DMS 273 (cell line): ENCODE measurements at regions not wholly inside any gene's neighbourhood (a gene's known extent, or its start where the extent isn't known, plus 50 kb on each side); places are given as distances from the start of the nearest gene placed in this dataset.
"Not testable (repeated sequence)": the region's sequence is repeated elsewhere in the genome, so short reads cannot be mapped to it uniquely, and the experiment has no call there.

ENCODE experiments used
- DNase-seq: peaks from one replicate; lab custom pipeline; 2025; ENCODE audit not compliant: unreplicated experiment; lab: John Stamatoyannopoulos, UW

DNA sequence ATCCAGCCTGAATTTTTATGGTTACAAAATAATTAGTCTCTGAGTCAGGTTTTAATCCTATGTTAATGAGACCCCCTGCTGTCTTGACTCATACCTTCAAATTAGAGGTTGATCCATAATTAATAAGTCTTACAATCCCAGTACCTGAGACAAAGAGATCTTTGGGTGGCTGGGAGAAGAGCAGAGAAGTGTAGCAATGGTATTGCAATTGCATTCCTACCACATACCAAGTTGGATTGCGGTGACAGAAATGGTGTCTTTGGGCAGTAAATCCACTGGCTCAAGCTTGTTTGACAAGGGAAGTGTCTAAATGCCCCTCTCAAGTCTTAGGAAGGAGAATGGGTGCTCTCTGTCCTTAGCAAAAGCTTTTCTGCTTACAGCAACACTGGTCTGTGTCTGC is 150.4 kb downstream of the BTBD3 start:
- DNase-seq: no peak

GRCh38 chr20:12069181-12069580 is 151.5 kb downstream of the BTBD3 start:
- no peak for DNase-seq

- no peak for DNase-seq
Observed at GRCh38 chr20:12072221-12072953, 154.7 kb downstream of the BTBD3 start.

DNA sequence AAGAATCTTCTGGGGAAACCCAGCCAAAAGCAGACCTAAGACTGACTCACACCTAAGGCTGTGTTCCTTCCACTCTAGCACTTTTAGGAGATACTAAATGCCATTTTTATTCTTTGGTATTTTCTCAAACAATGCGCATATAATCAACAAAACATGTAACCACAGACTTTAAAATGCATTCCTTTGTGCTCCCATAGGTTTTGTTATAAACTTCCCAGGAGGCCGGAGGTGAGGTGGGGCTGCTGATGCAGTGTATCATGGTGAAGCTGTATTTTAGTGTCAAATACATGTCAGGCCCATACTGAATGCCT is 155.2 kb downstream of the BTBD3 start:
- no peak for DNase-seq

DNA sequence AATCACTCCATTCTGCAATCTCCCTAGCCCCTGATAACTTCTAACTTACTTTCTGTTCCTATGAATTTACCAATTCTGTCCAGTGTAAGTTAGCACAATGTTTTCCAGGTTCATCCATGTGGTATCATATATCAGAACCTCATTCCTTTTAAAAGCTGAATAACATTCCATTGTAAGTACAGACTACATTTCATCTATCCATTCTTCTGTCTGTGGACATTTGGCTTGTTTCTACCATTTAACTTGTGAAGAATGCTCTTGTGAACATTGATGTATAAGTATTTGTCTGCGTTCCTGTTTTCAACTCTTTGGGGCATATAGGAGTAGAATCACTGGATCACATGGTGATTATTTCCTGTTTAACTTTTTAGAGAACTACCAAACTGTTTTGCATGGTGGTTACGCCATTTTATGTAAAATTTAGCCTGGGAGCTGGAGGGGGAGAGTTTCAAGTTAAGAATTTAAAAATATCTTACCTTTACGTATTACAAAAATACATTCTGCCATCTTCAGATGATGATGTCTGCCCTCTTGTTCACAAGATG is 156.5 kb downstream of the BTBD3 start:
- DNase-seq: no peak

- DNase-seq: no peak
Observed at GRCh38 chr20:12076200-12076599, 158.5 kb downstream of the BTBD3 start.

DNA sequence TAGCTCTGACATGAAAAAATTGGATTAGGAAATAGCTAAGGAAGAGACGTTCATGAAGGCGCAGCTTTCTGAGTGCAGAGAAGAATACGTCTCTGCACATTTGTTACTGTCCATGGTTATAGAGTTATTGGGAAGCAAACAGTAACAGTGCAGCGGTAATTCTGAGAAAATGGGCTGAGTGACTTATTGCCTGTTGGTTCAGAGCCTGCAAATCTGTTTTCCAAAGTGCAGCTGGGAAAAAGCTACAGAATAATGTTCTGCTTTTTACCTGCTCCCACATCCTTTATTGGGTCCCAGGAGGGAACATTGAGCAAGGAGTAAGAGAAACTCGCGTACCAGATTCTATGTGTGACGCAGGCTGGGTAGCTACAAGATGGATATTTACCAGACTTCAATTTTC is 160.2 kb downstream of the BTBD3 start:
- no peak for DNase-seq

GRCh38 chr20:12079490-12079889 is 161.8 kb downstream of the BTBD3 start:
- no peak for DNase-seq

GRCh38 chr20:12083269-12083668 is 165.6 kb downstream of the BTBD3 start:
- DNase-seq: no peak

- DNase-seq: no peak
Observed at GRCh38 chr20:12084482-12084881, 166.8 kb downstream of the BTBD3 start.

- no peak for DNase-seq
Observed at GRCh38 chr20:12086359-12086758, 168.7 kb downstream of the BTBD3 start.

DNA sequence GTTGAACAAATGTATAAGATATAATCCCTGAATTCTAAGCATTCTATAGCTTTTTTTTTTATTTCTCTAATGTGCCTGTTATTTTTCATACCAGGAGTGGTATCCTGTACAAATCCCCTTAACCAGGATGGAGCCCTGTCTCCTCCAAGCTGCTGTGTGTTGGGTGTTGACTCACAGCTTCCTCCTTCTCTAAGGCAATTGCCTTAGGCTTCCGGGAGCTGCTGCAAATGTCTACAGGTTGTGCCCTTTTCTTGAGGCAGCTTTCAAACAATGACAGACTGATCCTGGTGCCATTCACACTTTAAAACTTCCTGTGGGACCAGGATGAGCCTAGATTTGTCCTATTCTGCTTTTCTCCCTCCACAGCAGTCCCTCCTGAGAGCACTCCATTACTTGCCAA is 173.2 kb downstream of the BTBD3 start:
- no peak for DNase-seq

- no peak for DNase-seq
Observed at GRCh38 chr20:12093057-12093796, 175.5 kb downstream of the BTBD3 start.

GRCh38 chr20:12093797-12094190 is 176.1 kb downstream of the BTBD3 start:
- not testable (repeated sequence) for DNase-seq

GRCh38 chr20:12095180-12095920 is 177.7 kb downstream of the BTBD3 start:
- DNase-seq: no peak

DNA sequence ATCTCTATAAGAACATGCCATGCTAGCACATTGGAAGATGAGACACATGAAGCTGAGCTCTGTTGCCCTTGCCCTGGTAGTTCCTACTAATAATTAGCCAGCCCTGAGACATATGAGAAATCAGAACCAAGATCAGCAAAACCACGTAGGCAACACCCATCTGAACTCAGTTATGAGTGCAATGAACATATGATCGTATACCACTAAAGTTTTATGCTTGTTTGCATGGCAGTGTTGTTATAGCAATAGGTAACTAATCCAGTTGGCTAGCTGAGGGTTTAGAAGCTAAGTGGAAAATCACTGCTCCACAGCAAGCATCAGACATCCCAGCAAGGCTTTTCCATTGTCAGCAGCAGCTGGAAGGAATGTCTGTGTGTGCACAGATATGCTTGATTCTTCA is 180.7 kb downstream of the BTBD3 start:
- DNase-seq: no peak

GRCh38 chr20:12108846-12109245 is 191.2 kb downstream of the BTBD3 start:
- no peak for DNase-seq

DNA sequence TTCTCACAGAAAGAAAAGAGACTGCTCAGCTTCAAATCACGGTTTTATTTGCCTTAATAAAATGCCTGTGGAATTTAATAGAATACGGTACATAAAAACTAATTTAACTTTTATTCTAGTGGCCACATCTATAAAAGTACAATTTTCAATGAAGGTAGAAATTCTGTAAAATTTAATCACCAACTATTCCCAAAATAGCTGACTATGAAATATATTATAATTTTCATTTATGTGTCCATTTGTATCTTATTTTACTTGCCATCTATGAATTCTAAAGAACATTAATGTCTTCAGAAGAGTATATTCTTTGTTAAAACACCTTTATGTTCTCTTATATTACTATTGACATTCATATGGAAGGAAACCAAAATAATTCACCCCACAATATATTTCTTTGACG is 192.6 kb downstream of the BTBD3 start:
- DNase-seq: no peak

GRCh38 chr20:12110711-12111110 is 193.0 kb downstream of the BTBD3 start:
- DNase-seq: no peak

- no peak for DNase-seq
Observed at GRCh38 chr20:12111431-12112088, 193.9 kb downstream of the BTBD3 start.

GRCh38 chr20:12112089-12112474 is 194.4 kb downstream of the BTBD3 start:
- DNase-seq: no peak
